PFSK-1 (cell line): ENCODE measurements at regions not wholly inside any gene's neighbourhood (a gene's known extent, or its start where the extent isn't known, plus 50 kb on each side); places are given as distances from the start of the nearest gene placed in this dataset.

Source experiments
- POLR2AphosphoS5 ChIP-seq: IDR thresholded peaks from 2 replicates; pipeline ENCODE4 v1.6.1; 2012; ENCODE audit warnings: low read depth, mild to moderate bottlenecking, control low read depth, low read length, moderate library complexity
- TAF1 ChIP-seq: IDR thresholded peaks from 2 replicates; pipeline ENCODE4 v1.6.1; 2012; ENCODE audit warnings: low read length, control low read depth, borderline replicate concordance; ENCODE audit not compliant: insufficient read depth
- TF ChIP-seq, protein P1 (sequence below), 2 experiments: IDR thresholded peaks; 2 replicates each; pipeline versions ENCODE4 v1.6.1 to v1.8.0; 2011 to 2012; ENCODE audit warnings: low read depth in 2 of 2, low read length in 2 of 2, control low read depth in 1 of 2, inconsistent platforms in 1 of 2, mild to moderate bottlenecking in 1 of 2, moderate library complexity in 1 of 2; ENCODE audit not compliant: insufficient read depth in 1 of 2

DNA sequence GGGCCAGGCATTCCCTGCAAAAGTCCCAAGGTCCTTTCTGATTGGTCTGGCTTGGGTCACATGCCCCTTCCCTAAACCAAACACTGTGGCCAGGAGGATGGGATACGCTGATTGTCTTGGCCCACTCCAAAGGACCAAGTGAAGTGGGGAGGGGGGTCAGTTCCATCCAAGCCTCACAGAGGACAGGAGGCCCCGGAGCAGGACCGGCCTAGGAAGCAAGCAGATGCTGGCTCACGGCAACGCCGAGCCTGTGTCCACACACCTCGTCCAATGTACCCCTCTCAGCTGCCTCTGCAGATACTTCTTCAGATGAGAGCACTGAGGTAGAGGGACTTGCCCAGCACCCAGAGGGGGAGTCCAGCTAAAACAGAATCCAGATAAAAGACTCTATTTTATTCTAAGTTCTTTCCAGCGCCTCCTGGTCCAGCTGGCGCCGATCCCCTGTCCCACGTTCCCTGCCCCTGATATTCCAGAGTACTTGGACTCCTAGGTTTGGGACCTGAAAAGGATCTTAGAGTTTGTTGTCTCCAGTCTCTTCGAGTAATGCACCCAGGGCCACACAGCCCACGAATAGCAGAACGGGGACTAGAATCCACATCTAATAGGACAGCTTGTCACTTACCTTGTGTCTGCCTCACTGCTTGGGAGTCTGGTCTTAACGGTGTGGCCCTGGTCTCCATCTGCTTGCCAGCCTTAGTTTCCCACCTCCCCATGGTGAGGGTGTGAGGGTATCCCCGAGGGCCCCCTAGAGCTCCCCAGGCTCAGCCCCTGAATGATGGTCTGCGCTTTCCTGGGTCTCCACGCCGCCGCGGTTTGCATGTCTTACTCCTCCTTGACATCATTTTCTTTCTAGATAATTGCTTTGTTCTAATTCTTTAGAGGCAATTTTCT, 72.4 kb upstream of the UNC5A start:
- no peak for TF ChIP-seq TAF1
- TF ChIP-seq POLR2AphosphoS5, result no peak
- TF ChIP-seq, protein P1, sequence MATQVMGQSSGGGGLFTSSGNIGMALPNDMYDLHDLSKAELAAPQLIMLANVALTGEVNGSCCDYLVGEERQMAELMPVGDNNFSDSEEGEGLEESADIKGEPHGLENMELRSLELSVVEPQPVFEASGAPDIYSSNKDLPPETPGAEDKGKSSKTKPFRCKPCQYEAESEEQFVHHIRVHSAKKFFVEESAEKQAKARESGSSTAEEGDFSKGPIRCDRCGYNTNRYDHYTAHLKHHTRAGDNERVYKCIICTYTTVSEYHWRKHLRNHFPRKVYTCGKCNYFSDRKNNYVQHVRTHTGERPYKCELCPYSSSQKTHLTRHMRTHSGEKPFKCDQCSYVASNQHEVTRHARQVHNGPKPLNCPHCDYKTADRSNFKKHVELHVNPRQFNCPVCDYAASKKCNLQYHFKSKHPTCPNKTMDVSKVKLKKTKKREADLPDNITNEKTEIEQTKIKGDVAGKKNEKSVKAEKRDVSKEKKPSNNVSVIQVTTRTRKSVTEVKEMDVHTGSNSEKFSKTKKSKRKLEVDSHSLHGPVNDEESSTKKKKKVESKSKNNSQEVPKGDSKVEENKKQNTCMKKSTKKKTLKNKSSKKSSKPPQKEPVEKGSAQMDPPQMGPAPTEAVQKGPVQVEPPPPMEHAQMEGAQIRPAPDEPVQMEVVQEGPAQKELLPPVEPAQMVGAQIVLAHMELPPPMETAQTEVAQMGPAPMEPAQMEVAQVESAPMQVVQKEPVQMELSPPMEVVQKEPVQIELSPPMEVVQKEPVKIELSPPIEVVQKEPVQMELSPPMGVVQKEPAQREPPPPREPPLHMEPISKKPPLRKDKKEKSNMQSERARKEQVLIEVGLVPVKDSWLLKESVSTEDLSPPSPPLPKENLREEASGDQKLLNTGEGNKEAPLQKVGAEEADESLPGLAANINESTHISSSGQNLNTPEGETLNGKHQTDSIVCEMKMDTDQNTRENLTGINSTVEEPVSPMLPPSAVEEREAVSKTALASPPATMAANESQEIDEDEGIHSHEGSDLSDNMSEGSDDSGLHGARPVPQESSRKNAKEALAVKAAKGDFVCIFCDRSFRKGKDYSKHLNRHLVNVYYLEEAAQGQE (IDR thresholded peaks at IDR 0.05; ENCODE audit: insufficient read depth in 1 of 2, low read depth in 2 of 2, low read length in 2 of 2), result no peak
